ENCODE measurements at regions not wholly inside any gene's neighbourhood (a gene's known extent, or its start where the extent isn't known, plus 50 kb on each side); places are given as distances from the start of the nearest gene placed in this dataset.

DNA sequence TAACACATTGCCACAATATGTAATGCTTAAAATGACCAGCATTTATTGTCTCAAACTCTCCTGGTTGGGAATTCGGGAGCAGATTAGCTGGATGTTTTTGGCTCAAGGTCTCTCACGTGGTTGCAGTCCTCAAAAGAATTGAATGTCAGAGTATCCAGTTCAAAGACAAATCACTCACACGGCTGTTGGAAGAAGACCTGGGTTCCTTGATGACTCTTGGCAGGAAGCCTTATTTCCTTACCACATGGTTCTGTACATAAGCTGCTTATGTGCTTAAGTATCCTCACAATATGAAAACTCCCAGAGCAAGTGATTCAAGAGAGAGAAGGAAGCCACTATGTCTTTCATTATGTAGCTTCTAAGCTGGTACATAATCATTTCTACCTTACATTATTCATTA, 230.3 kb upstream of the PTPRD start:
- Histone ChIP-seq H4K8ac (ENCODE audit: low read depth in 2 of 2, low read length in 2 of 2) (no peak overlapping the region), H3K9me1 (ENCODE audit: insufficient read depth, low read length) (no peaks in the 10 kb centered on the region), H4K5ac (ENCODE audit: low read depth, low read length) (no peak overlapping the region), H3K4ac (ENCODE audit: low read depth, low read length) (no peak overlapping the region), H3K27me3 (ENCODE audit: control insufficient read depth, insufficient read depth, low read length) (no peaks in the 10 kb centered on the region), H3K4me3 (ENCODE audit: insufficient read depth, low read depth, low read length) (no peak overlapping the region), H3K23ac (ENCODE audit: low read depth, low read length) (no peak overlapping the region), H4K20me1 (ENCODE audit: insufficient read depth, low read length) (no peaks in the 10 kb centered on the region), H3K27ac (ENCODE audit: insufficient read depth, low read length) (no peak overlapping the region), H4K91ac (ENCODE audit: insufficient read depth, low read depth, low read length) (no peak overlapping the region), H3K14ac (replicated peaks; ENCODE audit: low read depth, low read length) (no peak overlapping the region), H2AFZ (replicated peaks; ENCODE audit: low read length, poor library complexity) (no peak overlapping the region), H2AK5ac (ENCODE audit: low read depth, low read length) (no peak overlapping the region), H3K4me2 (ENCODE audit: low read depth, low read length) (no peak overlapping the region), H3K9me3 (ENCODE audit: control insufficient read depth, insufficient read depth, low read length) (peaks cover 3% of the 10 kb centered on the region; the same call in 1 of the 2 replicates), H3K36me3 (ENCODE audit: control insufficient read depth, insufficient read depth, low read length) (no peaks in the 10 kb centered on the region), H2BK5ac (ENCODE audit: low read depth, low read length, poor library complexity, severe bottlenecking) (no peak overlapping the region), H3K18ac (ENCODE audit: low read depth, low read length) (no peak overlapping the region), H2BK15ac (ENCODE audit: low read depth, low read length) (no peak overlapping the region), H3K4me1 (ENCODE audit: control insufficient read depth, insufficient read depth, low read length) (no peaks in the 10 kb centered on the region), H3K9ac (ENCODE audit: low read depth, low read length) (no peak overlapping the region), H2BK20ac (ENCODE audit: low read depth, low read length) (no peak overlapping the region), H3K56ac (ENCODE audit: extremely low read depth, insufficient read depth, low read length) (no peak overlapping the region), H2AK9ac (replicated peaks; ENCODE audit: low read depth, low read length, poor library complexity) (no peak overlapping the region), H3K79me1 (ENCODE audit: low read depth in 1 of 2, low read length in 2 of 2) (no peaks in the 10 kb centered on the region), H2BK120ac (ENCODE audit: low read depth, low read length) (no peak overlapping the region)
- WGBS, 2 experiments (ENCODE audit: extremely low coverage in 2 of 2, insufficient read length in 1 of 2) = 10% methylated on average over 2 of the region's 3 CpGs; no CpG with 5 or more reads in 1 of the 2 experiments
- DNase-seq = no peak
- CTCF ChIA-PET = no interaction called here
- TF ChIP-seq RFX5 (IDR thresholded peaks at IDR 0.05; ENCODE audit: low read depth, low read length) (no peak), RCOR1 (IDR thresholded peaks at IDR 0.05; ENCODE audit: insufficient replicate concordance, low read length) (no peak), MAZ (IDR thresholded peaks at IDR 0.05; ENCODE audit: borderline replicate concordance, low read depth, low read length) (no peak), RAD21 (IDR thresholded peaks at IDR 0.05; ENCODE audit: low read length) (no peak), FOS (IDR thresholded peaks at IDR 0.05; ENCODE audit: low read depth, low read length) (no peak), SMC3 (IDR thresholded peaks at IDR 0.05; ENCODE audit: low read depth, low read length) (no peak), MXI1 (IDR thresholded peaks at IDR 0.05; ENCODE audit: borderline replicate concordance, low read depth, low read length) (no peak), CHD1 (IDR thresholded peaks at IDR 0.05; ENCODE audit: low read depth, low read length) (no peak), BHLHE40 (IDR thresholded peaks at IDR 0.05; ENCODE audit: low read depth, low read length) (no peak), CEBPB (IDR thresholded peaks at IDR 0.05; ENCODE audit: low read depth, low read length) (no peak), MAFK (IDR thresholded peaks at IDR 0.05; ENCODE audit: low read depth, low read length) (no peak), NFE2L2 (IDR thresholded peaks at IDR 0.05; ENCODE audit: low read depth, low read length) (no peak)
- TF ChIP-seq, protein P1, sequence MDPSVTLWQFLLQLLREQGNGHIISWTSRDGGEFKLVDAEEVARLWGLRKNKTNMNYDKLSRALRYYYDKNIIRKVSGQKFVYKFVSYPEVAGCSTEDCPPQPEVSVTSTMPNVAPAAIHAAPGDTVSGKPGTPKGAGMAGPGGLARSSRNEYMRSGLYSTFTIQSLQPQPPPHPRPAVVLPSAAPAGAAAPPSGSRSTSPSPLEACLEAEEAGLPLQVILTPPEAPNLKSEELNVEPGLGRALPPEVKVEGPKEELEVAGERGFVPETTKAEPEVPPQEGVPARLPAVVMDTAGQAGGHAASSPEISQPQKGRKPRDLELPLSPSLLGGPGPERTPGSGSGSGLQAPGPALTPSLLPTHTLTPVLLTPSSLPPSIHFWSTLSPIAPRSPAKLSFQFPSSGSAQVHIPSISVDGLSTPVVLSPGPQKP (IDR thresholded peaks at IDR 0.05; ENCODE audit: borderline replicate concordance, low read depth, low read length) = no peak
- TF ChIP-seq, protein P2, sequence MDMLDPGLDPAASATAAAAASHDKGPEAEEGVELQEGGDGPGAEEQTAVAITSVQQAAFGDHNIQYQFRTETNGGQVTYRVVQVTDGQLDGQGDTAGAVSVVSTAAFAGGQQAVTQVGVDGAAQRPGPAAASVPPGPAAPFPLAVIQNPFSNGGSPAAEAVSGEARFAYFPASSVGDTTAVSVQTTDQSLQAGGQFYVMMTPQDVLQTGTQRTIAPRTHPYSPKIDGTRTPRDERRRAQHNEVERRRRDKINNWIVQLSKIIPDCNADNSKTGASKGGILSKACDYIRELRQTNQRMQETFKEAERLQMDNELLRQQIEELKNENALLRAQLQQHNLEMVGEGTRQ (IDR thresholded peaks at IDR 0.05; ENCODE audit: low read depth, low read length) = no peak
- POLR2A ChIA-PET (ENCODE audit: unreplicated experiment) = no interaction called here
- dilution Hi-C loops (cut with HindIII; ENCODE audit: low sequenced_read_pairs, unreplicated experiment) = no loop called here
- intact Hi-C loops (cut with micrococcal nuclease) = no loop called here
- in situ Hi-C loops (cut with MboI; ENCODE audit: low sequenced_read_pairs) = no loop called here
- ATAC-seq (ENCODE audit: low read depth) = no peak
- no TSS peak for BruUV-seq (replicated peaks)

Measured in IMR-90 (cell line).